Activated T-helper 17 cell treated with anti-CD3 and anti-CD28 coated beads, Interleukin-2, amount 50 U/mL, for 72 hours (primary cell): ENCODE measurements at regions not wholly inside any gene's neighbourhood (a gene's known extent, or its start where the extent isn't known, plus 50 kb on each side); places are given as distances from the start of the nearest gene placed in this dataset.

Experiments used
- ATAC-seq: fragments of 150-1000 bp; cut with Tn5 transposase; replicated peaks from 2 replicates; pipeline ENCODE4 v1.10.0; 2021; ENCODE audit warnings: mild to moderate bottlenecking, moderate library complexity
- H3K27ac Mint-ChIP-seq: one replicate; pipeline ENCODE4 v1.8.0; 2022; ENCODE audit warnings: mixed read lengths
- H3K27me3 Mint-ChIP-seq: one replicate; pipeline ENCODE4 v1.8.0; 2022; ENCODE audit warnings: mixed read lengths
- H3K36me3 Mint-ChIP-seq: one replicate; pipeline ENCODE4 v1.8.0; 2022; ENCODE audit warnings: low read depth, mild to moderate bottlenecking, mixed read lengths
- H3K4me1 Mint-ChIP-seq: one replicate; pipeline ENCODE4 v1.8.0; 2022; ENCODE audit warnings: mixed read lengths
- H3K4me3 Mint-ChIP-seq: one replicate; pipeline ENCODE4 v1.8.0; 2022; ENCODE audit warnings: mild to moderate bottlenecking, mixed read lengths
- H3K9me3 Mint-ChIP-seq: one replicate; pipeline ENCODE4 v1.8.0; 2022; ENCODE audit warnings: mixed read lengths

DNA sequence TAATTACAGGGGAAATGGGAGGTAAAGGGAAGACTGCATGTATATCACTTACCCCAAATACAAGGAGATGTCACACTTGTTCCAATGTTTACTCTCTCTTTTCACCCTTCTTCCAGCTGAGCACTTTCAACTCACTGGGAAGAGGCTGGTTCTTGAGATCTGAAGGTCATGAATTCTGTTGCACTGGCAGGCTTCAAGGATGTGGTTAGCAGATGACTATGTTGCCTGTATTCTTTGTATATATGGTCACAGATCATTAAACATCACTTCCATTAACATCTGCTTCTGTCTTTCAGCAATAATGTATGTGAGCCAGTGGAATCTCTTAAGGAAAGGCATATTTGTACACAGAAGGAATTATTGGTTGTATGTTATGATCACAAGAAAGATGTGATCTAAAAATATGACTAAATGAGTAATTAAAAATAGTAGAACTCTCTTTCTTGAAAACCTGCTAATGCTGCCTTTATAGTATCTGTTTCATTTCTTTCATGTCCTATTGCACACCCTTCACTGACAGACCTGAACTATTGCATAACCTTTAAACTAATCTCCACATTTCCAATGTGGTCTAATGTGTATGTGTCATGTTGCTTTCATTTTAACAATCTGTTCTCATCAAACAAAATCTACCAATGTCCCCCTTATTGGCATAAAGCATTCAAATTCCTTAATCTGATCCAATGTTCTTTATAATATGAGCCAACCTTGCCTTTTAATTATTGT, 131.4 kb upstream of the EPHA7 start:
- no peaks in the 10 kb centered on the region for H3K9me3 Mint-ChIP-seq
- no peaks in the 10 kb centered on the region for H3K27me3 Mint-ChIP-seq
- H3K36me3 Mint-ChIP-seq, result no peaks in the 10 kb centered on the region
- no peak overlapping the region for H3K4me3 Mint-ChIP-seq
- no peak overlapping the region for H3K27ac Mint-ChIP-seq
- no peaks in the 10 kb centered on the region for H3K4me1 Mint-ChIP-seq
- no peak for ATAC-seq

DNA sequence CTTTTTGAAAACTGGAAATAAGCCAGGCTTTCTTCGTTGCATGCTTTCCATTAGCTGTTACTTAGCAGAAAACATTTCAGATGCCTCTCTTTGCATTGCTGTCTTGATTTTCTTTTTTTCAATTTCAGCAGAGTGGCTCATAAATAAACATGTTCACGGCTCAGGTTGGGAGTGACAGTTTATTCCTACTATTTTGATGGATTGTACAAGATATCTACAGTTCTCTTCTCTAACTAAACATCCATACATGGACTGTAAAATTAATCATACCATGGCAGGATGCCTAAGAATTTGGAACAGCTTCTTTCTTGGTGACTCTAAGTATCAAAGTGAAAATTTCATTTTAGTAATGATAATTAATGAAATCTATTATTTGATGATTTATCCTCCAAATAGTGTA, 130.5 kb upstream of the EPHA7 start:
- H3K4me3 Mint-ChIP-seq, result no peak overlapping the region

DNA sequence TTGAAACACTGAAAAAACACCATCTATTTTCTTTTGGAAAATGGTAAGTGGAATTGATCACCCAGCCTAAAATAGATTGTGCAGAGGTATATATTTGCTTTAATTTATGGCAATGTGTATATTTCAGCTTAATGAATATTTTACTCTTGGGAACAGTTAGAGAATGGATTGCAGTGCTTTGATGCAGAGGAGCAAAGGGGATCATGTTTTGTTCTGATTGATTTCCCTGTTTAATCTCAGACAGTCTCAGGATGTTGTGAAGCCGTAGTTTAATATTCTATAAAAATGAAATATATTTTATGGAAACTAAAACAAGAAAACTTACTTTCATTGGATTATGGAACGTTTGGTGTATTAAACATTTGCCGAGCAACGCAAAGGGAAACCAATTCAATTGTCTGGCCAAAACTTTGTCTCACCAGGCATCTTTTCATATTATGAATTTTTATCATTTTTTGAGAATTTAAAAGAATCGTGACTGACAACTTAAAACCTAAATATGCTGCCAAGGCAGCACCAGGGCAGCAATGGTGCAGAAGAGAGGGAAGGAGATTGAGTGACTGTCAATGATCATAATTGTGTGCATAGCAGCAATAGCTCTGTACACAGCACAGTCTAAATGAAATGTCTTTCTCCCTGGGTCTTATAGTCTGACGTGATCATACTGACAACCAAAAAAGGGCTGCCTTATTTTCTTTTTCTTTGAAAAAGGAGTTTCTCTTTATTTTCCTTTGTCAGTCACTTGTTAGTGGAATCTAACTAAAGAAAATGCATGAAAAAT, 105.5 kb upstream of the EPHA7 start:
- Mint-ChIP-seq H3K4me1 (no peaks in the 10 kb centered on the region), H3K27ac (no peak overlapping the region), H3K9me3 (peaks cover 4% of the 10 kb centered on the region), H3K27me3 (no peaks in the 10 kb centered on the region), H3K36me3 (no peaks in the 10 kb centered on the region), H3K4me3 (no peak overlapping the region)
- ATAC-seq, result no peak

More for the DNA sequence above, 130.5 kb upstream of the EPHA7 start:
- Mint-ChIP-seq H3K36me3 (no peaks in the 10 kb centered on the region), H3K4me1 (no peaks in the 10 kb centered on the region), H3K27me3 (no peaks in the 10 kb centered on the region), H3K27ac (no peak overlapping the region), H3K9me3 (peaks cover 5% of the 10 kb centered on the region)
- ATAC-seq, result no peak

DNA sequence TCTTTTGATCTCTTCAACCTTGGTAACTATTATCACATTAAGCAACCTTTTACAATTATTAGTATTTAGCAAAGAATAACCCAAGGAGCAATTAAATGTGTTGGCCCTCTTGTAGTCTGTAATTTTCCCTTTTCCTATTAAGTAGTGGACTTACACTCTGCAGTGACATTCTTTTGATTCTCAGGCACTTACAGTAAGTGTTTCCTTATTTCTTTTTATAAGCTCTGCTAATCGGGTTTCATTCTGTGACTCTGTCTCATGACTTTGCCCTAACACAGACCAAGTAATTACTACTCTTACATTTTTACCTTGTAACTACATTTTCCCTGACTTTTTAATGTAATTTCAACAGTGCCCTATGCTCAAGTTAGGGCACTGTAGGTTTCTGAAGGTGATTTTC, 104.0 kb upstream of the EPHA7 start:
- Mint-ChIP-seq H3K36me3 (no peaks in the 10 kb centered on the region), H3K27me3 (no peaks in the 10 kb centered on the region), H3K27ac (no peak overlapping the region), H3K4me1 (no peaks in the 10 kb centered on the region), H3K4me3 (no peak overlapping the region), H3K9me3 (peaks cover 9% of the 10 kb centered on the region)
- no peak for ATAC-seq

DNA sequence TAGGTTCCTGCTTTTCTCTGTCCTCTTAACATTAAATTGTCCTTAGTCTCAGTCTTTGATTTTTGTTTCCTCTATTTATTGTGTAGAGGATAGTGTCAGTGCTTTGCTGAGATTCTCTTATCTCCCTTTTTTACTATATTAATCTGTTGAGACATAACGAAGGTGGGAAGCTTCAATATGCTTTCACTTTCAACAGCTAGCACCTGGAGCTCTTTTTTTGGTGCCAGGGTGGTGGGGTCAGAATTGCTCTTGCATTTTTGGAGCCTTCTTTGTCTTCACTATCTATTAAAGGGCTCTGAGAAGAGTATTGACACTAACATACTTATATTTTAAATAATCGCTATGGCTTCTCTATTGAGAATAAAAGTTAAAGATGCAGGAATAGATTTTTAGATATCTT, 97.1 kb upstream of the EPHA7 start:
- ATAC-seq, result no peak

DNA sequence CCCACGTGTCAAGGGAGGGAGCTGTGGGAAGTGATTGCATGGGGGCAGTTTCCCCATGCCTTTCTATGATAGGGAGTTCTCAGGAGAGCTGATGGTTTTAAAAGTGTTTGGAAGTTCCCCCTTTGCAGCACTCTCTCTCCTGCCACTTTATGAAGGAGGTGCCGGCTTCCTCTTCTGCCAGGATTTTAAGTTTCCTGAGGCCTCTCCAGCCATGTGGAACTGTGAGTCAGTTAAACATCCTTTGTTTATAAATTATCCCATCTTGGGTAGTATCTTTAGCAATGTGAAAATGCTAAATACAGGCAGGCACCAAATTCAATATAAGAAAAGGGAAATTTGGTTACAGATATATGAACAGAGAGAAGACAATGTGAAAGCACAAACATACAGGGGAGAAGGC, 96.4 kb upstream of the EPHA7 start:
- no peak for ATAC-seq
- Mint-ChIP-seq H3K4me3 (no peak overlapping the region), H3K9me3 (peaks cover 11% of the 10 kb centered on the region), H3K4me1 (no peaks in the 10 kb centered on the region), H3K36me3 (no peaks in the 10 kb centered on the region), H3K27me3 (no peaks in the 10 kb centered on the region), H3K27ac (no peak overlapping the region)

More for the DNA sequence above, 97.1 kb upstream of the EPHA7 start:
- no peaks in the 10 kb centered on the region for H3K4me1 Mint-ChIP-seq
- H3K27ac Mint-ChIP-seq, result no peak overlapping the region
- no peaks in the 10 kb centered on the region for H3K36me3 Mint-ChIP-seq
- H3K27me3 Mint-ChIP-seq, result no peaks in the 10 kb centered on the region
- peaks cover 11% of the 10 kb centered on the region for H3K9me3 Mint-ChIP-seq
- H3K4me3 Mint-ChIP-seq, result no peak overlapping the region

DNA sequence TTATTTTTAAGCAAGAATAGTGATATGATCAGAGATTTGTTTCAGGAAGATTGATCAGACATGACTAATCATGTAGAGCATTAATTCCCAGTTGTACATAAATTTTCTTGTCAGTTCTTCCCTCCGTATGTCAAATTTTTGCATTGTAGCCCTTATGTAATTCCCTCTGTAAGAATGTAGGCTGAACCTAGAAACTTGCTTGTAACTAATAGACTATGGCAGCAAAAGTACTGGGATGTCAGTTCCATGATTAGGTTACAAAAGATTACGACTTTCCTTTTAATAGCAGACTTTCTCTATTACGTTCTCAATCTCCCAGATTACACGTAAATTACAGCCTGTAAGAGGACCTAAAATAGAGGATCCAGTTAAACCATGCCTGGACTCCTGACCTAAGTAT, 79.4 kb upstream of the EPHA7 start:
- Mint-ChIP-seq H3K27ac (no peak overlapping the region), H3K36me3 (no peaks in the 10 kb centered on the region), H3K27me3 (no peaks in the 10 kb centered on the region), H3K4me3 (no peak overlapping the region), H3K4me1 (no peaks in the 10 kb centered on the region), H3K9me3 (peaks cover 7% of the 10 kb centered on the region)
- no peak for ATAC-seq

DNA sequence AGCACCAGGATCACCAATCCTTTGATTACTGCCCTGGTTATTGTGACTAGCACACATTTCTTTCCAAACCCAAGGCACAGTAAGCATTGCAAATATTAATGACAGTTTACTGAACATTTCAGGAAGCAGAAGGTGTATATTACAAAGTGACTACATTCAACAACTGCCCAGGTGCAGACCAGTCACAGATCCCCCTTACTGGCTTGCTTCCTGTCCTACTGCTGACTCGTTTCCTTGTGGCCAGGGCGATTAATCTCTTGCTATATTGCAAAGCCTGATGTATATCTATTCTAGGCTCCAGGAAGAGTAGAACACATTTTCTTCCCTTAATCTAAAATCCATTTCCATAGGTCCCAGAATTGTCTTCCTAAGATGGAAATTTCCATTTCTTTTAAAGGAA, 77.2 kb upstream of the EPHA7 start:
- H3K27ac Mint-ChIP-seq, result no peak overlapping the region
- H3K27me3 Mint-ChIP-seq, result no peaks in the 10 kb centered on the region
- H3K4me1 Mint-ChIP-seq, result no peaks in the 10 kb centered on the region
- no peak for ATAC-seq
- H3K9me3 Mint-ChIP-seq, result peaks cover 7% of the 10 kb centered on the region
- no peaks in the 10 kb centered on the region for H3K36me3 Mint-ChIP-seq
- H3K4me3 Mint-ChIP-seq, result no peak overlapping the region

DNA sequence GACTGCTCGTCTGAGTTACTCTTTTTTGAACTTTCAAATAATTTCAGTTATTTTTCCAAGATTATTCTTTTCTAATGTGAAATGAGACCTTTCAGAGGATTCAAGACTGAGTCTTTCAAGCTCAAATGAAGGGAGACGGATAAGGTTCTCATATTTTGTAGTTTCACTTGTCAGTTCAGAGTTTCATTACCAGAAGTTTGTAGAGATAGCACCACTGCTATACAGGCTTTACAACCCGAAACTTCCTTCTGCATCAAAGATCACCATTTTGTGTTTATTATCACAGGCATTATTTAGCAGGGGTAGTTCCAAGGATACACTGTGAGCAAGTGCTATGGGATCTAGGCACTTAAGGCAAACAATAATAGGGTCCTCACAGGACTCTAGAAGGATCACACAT, 74.7 kb upstream of the EPHA7 start:
- Mint-ChIP-seq H3K4me3 (no peak overlapping the region), H3K36me3 (no peaks in the 10 kb centered on the region), H3K27ac (no peak overlapping the region), H3K9me3 (peaks cover 9% of the 10 kb centered on the region), H3K27me3 (no peaks in the 10 kb centered on the region), H3K4me1 (no peaks in the 10 kb centered on the region)
- no peak for ATAC-seq

DNA sequence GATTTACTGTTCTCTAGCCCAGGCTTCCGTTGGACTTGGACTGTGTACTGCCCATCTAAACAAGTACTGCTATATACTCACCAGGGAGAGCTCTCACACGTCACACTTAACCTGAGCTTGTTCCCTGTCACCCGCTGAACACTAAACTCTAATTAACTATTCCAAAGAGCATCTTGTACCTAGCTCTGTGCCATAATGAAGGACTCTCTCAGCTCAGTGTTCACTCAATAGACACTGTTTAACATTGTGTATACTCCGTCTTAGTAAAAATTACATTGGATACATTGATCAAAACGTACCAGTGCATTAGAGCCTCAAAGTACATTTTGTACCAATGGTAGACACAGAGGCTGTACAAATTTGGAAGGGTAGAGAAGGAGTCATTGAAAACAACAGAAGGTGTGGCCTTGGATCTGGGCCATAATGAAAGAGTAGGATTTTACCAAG, 55.4 kb upstream of the EPHA7 start:
- ATAC-seq, result no peak
- H3K9me3 Mint-ChIP-seq, result peaks cover 19% of the 10 kb centered on the region
- no peaks in the 10 kb centered on the region for H3K4me1 Mint-ChIP-seq
- no peak overlapping the region for H3K4me3 Mint-ChIP-seq
- H3K27ac Mint-ChIP-seq, result no peak overlapping the region
- H3K36me3 Mint-ChIP-seq, result no peaks in the 10 kb centered on the region
- H3K27me3 Mint-ChIP-seq, result no peaks in the 10 kb centered on the region

DNA sequence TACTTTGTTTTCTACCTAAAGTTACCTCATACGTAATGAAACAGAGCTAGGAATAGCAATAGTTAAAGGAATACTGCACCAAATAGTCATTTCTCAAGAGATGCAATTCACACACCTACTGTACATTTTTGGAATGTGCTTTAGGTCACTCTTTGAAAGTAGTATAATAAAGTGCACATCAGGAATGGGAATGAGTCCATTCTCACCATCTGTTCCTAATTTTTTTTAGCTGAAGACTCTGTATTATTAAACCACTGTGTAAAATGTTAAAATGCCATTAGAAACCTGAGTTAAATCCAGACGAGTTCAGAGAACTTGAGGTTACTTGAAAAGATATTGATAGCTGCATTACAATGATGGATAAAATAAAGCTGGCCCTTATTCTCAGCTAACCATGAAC, 51.9 kb upstream of the EPHA7 start:
- ATAC-seq, result no peak
- no peaks in the 10 kb centered on the region for H3K27me3 Mint-ChIP-seq
- H3K36me3 Mint-ChIP-seq, result no peaks in the 10 kb centered on the region
- no peak overlapping the region for H3K27ac Mint-ChIP-seq
- no peaks in the 10 kb centered on the region for H3K4me1 Mint-ChIP-seq
- H3K4me3 Mint-ChIP-seq, result no peak overlapping the region
- peaks cover 20% of the 10 kb centered on the region for H3K9me3 Mint-ChIP-seq
